Activated CD4-positive, alpha-beta T cell treated with anti-CD3 and anti-CD28 coated beads, Interleukin-2, amount 50 U/mL, for 48 hours (primary cell): ENCODE measurements at regions not wholly inside any gene's neighbourhood (a gene's known extent, or its start where the extent isn't known, plus 50 kb on each side); places are given as distances from the start of the nearest gene placed in this dataset.

ENCODE experiments used
- DNase-seq, 2 experiments: peaks; one replicate each; pipeline ENCODE4 v3.0.0-alpha.2; 2020

DNA sequence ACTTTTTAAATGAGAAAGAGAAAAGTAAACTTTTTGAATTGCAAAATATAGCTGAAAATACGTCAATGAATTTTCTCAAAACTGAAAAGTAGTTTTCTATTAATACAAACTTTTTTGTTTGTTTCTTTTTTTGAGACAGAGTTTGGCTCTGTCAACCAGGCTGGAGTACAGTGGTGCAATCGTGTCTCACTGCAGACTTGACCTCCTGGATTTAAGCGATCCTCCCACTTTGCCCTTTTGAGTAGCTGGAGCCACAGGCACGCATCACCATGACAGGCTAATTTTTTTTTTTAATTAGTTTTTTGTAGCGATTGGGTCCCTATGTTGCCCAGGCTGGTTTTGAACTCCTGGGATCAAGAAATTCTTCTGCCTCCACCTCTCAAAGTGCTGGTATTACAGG, 610.4 kb downstream of the ELAVL2 start:
- no peak for DNase-seq

DNA sequence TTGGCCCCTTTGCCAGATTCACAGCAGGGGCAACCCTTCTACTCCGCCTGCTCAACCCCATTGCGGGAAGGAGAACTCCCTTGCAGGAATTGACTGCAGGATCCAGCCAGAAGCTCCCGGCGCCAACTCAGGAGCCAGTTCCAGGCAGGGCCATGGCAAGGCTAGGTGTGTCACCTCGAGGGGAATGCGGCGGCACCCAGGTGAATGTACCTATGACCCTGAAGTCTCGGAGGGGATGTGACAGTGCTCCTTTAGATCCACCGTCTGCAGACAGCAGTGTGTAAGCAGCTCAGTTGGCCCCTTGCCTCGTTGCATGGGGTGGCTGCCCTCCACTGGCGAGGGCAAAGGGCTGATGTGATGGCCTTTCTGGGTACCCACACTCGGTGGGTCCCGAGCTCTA, 606.6 kb downstream of the ELAVL2 start:
- DNase-seq: no peak

DNA sequence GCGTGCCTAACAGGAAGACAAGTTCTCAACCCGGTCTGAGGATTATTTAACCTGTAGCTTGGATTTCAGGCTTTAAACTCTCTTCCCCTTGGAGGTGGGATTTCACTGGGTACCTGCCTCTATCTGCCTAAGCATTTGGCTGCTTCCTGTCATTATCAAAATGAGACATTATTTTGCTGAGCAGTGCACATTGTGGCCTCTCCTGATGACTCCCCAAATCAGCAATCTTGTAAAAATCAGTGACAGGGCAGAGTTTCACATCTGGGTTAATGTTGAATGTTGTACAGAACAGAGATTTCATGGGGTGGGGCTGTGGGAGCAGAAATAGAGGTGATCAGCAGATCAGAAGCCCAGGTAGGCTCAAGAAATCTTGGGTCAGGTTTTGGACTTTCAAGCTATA, 605.9 kb downstream of the ELAVL2 start:
- DNase-seq: no peak

DNA sequence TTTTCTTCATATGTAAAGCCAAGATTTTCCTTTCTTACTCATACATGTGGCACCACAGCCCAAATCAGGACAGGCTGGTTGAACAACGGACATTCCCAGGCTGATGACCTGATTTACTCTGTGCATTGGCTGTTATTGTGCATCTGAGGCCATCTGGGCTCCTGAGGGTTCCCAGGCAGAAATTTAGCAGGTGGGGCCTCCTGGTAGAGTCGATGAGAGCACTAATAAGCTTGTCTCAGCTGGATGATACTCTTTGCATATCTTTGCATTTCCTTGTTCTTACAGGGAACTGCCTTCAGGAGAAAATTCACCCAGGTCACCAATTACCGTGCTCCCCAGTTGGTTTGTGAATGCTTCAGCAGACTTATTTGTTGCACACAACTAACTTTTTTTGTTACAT, 605.1 kb downstream of the ELAVL2 start:
- DNase-seq: no peak

DNA sequence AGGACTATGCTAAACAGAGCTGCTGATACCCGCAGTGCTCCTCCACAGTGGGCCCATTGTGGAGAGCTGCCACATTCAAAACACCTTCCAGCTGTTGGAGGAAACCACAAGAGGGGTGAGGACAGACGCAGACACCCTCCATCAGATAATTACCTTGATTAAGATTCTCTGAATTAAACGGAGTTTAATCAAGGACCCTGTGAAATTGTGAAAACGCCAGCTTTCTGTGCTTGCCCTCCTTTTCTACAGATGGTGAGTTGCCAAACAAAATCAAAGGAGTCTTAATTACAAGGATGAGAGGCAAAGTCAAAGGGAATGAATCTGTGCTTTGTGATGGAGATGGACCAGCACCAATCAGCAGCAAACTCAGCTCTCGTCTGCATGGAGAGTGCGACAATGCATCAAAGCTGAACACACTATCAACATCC, 596.1 kb downstream of the ELAVL2 start:
- no peak for DNase-seq

DNA sequence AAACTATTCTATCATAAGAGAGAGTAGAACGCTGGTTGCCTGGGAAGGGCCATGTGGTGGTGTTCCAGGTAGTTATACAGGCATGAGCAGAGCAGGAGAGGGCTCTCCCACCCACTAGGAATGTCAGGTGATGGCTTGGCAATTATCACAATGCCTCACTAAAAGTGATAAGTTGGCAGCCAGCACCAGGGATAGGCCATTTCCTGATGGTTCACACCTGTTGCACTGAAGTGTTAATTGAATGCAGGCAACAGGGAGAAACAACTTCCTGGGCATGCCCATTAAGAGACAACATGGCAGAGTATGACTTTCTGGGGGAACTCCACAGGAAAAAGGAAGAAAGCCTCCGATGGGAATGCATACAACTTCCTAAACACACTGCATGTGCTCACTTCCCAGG, 593.2 kb downstream of the ELAVL2 start:
- DNase-seq: no peak

DNA sequence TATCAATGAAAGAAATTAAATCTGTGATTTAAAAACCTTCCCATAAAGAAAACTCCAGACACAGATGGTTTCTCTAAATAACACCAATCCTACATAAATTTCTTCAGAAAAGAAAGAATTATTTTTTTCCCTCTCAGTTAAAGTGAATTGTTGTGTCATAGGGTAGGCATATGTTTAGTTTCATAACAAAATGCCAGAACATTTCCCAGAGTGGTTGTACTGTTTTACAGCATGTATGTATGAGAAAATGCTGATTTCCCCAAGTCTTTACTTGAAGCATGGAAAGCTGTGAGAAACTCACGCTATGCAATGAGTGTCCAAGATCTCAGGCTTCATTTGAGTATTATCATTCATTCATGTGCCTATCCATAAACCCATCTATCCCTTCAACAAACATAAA, 582.5 kb downstream of the ELAVL2 start:
- no peak for DNase-seq

DNA sequence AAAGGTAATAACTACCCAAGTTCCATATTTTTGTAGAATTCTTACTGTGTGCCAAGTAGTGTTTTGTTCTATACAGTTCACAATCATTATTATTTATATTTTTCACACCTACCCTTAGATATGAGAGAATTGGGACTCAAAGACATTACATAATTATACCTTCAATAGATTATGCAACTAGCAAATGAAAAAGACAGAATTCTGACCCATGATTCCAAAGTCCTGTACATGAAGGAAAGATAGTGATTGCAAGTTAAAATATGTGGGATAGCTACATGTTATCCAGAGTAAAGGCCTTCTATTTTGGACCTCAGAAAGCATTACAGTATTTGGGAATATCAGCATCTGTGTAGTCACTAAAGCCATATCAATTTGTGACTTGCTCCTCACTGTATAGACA, 581.0 kb downstream of the ELAVL2 start:
- DNase-seq: no peak

DNA sequence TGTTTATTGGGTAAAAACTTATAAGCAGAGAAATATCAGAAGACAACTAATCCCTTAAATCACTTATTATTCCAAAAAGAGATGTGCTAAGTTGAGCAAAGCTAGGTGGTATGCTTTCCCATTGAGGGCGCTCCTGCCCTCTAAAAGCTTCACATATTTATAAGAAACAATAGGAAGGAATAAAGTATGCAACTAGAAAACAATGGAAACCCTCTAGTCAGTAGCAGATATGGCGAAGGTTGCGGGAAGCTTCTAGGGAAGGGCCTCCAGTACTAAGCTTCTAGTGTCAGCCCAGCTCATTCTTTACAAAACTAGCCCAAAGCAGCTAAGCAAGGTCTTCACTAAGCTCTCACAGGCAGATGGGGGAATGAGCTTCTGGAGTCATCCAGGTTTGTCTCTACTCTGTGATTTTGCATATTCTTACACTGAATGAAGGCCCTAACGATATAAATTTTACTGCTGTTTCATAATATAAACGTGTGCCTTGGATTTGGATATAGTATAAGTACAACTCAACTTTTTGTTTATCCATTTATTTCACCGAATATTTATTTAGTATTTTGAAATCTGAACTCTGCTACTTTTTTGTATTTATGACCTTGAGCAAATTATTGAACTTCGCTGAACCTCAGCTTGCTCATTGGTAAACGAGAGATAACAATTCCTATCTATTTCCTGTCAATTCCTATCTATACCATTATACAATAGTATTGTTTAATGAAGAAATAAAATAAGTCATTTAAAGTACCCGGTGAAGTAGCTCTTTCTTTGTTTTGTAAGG, 571.4 kb downstream of the ELAVL2 start:
- DNase-seq: no peak

DNA sequence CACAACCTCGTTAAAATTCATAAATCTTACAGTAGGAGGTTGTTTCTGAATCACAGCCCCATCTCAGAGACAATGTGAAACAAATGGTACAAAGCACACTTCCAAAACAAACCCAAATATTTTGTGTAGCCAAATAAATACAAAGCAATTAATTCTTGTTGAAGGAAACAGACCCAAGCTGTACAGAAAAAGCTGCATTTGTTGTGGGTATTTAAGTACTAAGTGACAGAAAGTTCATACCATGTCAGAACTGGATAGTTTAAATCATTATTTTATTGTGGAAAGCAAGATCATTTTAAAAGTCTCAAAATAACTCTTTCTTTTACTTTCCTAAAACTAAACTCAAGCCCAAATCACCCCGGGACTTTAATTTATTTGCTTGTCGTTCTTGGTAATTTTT, 570.7 kb downstream of the ELAVL2 start:
- DNase-seq: no peak

DNA sequence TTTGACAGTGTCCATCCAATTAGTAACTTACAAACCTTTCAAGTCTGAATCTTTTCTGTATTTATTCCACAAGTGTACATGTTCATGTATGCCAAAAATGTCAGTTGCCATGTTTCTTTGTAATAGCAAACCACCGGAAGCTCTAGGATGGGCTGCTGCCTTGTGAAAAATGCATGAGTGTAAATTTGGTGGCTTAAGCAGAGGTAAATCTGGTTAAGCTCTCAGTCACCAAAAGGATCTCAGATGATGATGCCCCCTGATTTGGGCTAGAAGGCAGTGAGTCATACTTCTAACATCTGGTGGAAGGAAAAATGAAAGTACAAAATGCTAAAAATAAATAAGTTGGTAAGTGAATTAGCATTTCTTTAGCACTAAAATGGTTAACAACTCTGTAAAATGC, 567.5 kb downstream of the ELAVL2 start:
- DNase-seq: no peak

DNA sequence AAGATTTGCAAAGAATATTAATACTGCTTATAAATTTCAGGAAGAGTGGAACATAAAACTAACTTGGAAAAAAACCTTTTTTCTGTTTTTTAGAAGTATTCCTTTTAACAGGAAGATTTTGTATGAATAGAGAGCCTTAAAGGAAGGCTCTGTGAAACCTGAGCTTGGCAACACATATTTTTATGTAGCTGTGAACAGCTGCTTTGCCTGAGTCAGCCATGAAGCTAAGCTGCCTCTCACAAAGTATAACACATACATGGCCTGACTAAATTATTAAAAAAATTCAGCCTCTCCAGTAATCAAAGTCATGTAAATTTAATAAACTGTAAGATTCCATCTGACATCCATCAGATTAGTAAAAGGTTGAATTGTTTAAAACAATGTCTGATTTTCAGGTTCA, 547.5 kb downstream of the ELAVL2 start:
- no peak for DNase-seq

DNA sequence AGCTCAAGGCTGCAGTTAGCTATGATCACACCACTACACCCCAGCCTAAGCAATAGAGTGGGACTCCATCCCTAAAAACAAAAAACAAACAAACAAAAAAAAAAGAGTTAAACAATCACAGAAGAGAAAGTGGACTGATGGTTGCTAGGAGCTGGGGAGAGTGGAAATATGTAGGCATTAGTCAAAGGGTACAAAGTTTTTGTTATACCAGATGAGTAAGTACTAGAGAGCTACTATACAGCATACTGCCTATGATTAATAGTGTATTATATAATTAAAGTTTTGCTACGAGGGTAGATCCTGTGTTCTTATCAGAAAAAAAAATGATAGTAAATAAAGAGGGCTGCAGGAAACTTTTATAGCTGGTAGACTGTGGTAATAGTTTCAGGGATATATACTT, 538.6 kb downstream of the ELAVL2 start:
- no peak for DNase-seq

DNA sequence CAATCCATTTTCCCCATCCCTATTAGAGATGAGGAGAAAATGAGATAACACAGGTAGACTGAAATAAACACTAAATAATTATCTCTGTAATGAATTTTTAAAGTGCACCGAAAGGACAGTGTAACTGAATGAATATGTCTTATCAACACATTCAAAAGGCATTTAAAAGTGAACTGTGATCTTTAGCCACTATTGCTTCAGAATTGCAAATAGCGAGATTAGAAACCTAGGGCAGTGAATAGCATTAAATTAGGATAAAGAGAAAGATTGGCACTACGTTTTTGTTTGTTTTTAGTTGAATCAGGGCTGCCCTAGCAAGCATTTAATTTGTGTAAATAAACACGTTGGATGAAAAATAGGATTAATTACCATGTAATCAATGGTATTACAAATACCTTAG, 537.5 kb downstream of the ELAVL2 start:
- DNase-seq: no peak

DNA sequence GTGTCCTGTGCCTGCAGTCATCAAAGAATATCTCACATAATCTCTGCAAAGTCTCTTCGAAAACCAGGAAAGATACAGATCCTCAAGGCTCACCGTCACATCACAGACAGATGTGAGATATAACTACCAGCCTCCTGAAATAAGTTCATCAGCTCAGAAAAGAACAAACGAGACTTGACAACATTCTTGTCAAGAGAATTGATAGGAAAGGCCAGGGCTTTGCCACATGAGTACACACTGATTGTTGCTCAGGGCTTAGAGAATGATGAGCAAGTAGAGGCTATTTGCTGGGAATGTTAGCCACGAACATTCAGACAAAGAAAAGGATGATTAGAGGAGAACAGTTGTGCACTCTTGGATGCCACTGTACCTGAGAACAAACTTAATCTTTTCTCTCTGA, 535.1 kb downstream of the ELAVL2 start:
- no peak for DNase-seq

DNA sequence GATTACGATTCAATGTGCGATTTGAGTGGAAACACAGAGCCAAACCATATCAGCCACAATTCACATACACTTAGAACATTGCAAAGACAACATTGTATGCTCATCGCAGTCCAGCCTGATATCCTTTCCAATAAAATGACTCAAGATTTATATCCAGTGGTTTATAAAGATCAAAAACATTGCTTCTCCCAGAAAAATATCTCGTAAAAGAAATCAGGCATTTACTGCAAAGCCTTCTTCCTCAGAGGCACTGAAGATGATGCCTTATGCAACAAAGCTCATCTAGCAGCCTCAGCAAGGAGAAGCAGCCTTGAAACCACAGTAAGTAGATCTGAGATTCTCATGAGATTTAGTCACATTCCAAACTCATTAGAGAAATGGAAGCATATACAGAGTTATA, 523.8 kb downstream of the ELAVL2 start:
- DNase-seq: no peak

DNA sequence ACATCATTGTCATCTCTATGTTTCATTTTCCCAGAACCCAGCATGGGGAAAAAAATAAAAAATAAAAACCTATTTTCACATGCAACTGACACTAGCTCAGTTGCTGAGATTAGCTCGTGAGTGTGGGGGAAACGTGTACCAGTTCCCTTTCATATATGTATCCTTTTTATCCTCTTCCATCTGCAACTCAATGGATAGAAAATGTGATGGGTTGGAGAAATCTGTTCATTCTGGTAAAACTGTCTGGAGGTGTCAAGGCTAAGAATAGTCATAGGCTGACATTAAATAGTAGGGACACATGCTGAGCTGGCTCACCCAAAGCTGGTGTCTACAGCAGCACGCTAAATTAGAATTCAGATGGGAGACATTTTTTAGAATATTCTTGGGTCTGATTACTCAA, 519.3 kb downstream of the ELAVL2 start:
- DNase-seq: no peak

DNA sequence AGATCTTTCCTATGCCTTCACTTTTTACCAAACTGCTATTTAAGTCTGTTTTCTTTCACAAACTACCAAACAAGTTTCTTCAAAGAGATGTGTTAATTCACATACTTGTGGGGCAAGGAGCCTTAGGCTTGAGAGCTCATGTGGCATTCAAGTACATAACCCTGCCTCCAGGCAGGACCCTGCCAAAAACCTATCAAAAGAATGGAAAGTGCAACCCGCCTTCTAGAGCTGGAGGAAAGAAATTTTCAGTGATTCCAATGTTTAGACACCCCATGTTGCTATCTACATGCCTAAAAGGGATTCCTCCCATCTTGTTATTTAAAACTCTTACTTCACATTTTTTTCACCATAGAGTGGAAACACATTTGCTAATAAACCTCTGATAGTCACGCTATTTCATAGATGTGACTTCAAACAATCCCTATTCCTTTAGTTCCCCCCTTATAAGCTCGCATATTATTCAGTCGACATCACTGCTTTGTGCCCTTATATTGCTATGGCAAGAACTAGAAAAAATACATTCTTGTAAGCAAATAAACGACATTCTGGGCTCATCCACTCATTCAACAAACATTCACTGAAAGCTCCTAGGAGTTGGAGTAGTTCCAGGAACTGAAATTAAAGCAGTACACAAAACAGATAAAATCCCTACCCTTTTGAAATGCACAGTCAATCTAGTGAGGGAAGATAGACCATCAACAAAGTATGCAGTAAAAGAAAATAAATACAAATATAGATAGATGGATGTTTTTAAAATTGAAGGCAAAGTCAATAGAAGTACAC, 518.1 kb downstream of the ELAVL2 start:
- no peak for DNase-seq

DNA sequence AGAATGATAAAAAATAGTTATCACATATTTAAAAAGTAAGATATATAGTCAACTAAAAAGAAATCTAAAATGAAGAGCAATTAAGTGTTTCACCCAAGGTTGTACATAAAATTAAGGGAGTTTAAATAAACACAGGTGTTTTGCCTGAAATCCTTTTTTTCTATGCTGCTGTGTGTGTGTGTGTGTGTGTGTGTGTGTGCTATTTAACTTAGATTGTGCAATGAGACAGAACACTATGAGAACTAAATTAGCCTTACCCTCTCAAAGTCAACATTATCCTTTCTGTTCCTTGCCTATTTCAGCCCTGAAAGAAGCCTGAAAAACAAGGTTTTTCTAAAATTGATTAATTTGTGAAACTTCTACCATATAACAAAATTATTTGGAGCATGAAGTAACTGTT, 516.2 kb downstream of the ELAVL2 start:
- DNase-seq: no peak

DNA sequence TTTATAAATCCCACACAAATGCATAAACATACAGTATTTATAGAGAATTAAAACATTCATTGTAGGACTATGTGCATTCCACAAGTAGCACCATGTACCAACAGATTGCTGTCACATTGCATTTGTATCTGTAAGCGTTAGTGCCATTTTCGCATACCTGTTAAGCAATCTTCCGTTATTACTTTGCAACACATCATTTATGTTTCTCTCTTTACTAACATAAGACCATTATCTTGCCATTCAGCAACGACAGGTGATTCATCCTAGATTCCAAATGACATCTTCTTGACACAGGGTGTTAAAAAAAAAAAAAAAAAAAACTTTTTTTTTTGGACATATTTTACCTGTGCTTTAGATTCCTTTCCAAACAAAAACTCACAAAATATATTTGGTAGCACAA, 511.8 kb downstream of the ELAVL2 start:
- DNase-seq: no peak

DNA sequence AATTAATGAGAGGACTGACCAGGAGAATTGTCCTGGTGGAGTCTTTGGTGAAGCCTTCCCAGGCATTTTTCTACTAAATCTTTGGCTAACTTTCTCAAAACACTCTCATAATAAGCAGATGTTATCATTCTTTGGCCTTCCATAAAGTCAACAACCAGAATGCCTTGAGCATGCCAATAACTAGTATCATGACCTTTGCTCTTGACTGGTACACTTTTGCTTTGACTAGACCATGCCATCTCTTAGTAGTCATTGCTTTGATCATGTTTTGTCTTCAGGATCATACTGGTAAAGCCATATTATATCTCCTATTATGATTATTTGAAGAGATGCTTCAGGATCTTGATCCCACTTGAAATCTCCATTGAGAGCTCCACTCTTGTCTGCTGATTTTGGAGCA, 506.9 kb downstream of the ELAVL2 start:
- DNase-seq: no peak

DNA sequence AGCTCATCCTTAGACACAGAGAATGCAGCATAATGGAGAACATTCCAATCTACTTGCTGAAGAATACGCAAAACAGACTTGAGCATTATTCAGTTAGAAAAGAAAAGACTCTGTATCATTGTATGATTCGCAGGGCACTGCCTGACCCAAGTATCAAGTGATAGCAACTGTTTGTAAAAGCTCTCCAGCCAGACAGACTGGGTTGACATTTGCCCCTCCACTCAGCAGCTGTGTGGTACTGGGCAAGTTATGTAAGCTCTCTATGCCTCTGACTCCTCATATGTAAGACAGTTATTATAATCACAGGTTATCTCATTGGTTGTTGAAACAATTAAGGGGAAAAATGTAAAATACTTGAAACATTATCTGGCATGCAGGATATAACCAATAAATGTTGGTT, 505.0 kb downstream of the ELAVL2 start:
- DNase-seq: no peak

DNA sequence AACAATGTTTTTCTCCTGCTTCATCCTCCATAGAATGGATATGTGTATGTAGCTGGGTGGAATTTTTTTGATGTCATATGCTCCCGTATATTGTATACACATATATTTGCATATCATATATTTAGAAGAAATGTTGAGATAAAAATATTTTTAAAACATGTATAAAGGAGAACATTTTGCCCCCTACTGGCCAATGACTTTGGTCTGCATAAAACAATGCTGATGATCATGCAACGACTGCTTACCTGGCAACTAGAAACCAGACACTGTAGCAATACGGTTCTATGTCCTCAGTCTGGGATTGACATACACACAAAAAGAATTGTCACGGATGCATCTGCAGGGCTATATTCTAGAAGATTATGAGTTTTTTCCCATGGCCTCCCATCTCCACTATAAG, 503.6 kb downstream of the ELAVL2 start:
- DNase-seq: no peak

DNA sequence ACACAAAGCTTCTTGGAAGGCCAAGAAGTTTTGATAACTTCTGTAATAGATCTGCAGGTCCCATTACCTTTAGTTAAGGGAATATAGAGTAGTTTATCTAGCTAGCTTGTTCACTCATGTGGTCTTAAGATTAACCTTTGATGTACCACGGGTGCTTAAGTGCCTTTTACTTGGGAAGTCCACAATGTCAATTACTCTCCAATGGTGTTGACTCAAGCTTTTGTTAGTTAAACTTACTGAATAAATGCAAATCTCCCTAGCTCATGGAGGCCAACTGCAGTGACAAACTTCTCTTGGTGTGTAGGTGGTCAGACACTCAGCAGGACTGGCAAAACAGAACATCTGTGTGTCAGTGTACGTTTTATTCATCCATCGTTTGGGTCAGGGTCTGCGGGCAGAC, 501.5 kb downstream of the ELAVL2 start:
- DNase-seq: no peak

DNA sequence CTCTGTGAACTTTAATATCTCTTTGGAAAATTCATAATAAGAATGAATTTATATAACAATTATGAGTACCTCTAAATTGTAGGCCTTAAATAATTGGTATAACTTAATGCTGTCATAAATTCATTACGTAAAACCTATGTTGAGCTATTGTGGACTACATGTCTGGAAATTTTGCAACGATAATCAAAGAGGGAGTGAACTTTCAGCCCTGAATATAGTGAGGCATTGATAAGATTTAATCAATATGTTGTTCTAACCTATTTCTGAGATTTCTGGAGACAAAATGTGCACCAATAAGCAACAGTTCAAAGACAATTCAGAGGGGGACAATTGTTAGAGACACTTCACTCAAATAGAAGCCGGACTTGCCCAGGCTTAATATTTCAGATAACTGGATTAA, 499.4 kb downstream of the ELAVL2 start:
- no peak for DNase-seq
